ENCODE measurements at regions not wholly inside any gene's neighbourhood (a gene's known extent, or its start where the extent isn't known, plus 50 kb on each side); places are given as distances from the start of the nearest gene placed in this dataset.

DNA sequence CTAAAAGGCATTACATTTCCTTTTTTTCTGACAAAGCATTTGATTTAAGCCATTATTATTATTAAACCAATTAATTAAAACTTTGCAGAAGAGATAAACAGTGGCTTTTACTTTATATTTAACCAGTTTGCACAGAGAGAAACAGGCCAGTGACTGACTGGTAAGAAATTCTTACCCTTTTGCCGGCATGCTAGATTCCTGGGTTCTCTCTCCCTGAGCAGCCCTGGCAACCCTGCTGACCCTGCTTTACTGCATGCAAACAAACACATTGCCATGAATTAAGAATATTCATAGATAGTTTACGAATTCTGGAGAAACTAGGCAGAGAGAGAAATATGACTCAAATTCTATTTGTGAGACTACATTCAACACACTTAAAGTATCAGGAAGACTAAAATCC lies 1381.4 kb upstream of the IGFBP7 start:
- H3K9me3 ChIP-seq (ENCODE audit: control insufficient read depth in 1 of 2, low read length in 2 of 2), result no peaks in the 10 kb centered on the region
- no peaks in the 10 kb centered on the region for H3K36me3 ChIP-seq (ENCODE audit: control insufficient read depth in 1 of 2, insufficient read depth in 2 of 2, low read length in 2 of 2)
- H3K27ac ChIP-seq (ENCODE audit: low read length), result no peak overlapping the region
- no peaks in the 10 kb centered on the region for H3K27me3 ChIP-seq (ENCODE audit: low read depth, low read length)
- H3K4me3 ChIP-seq (ENCODE audit: low read depth in 1 of 2, low read length in 2 of 2), result no peak overlapping the region
- no peaks in the 10 kb centered on the region for H3K4me1 ChIP-seq (ENCODE audit: control insufficient read depth in 1 of 2, insufficient read depth in 2 of 2, low read length in 2 of 2)

DNA sequence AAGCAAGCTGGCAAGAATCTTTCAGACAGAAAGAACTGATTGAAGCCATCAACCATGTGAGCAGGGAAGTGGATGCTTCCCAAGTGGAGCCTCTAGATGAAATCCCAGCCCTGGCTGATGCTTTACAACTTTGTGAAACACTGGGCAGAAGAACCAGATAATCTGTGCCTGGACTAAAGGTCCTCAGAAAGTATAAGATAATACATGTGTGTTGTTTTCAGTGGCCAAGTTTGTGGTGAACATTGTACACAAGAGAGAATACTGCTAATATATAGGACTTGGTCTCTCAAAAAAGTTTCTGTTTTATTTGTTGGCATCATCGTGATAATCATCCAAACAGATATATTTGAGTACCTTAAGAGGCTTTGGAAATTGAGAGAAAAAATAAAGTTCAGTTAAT lies 1367.8 kb upstream of the IGFBP7 start:
- no peaks in the 10 kb centered on the region for H3K9me3 ChIP-seq (ENCODE audit: control insufficient read depth in 1 of 2, low read length in 2 of 2)
- no peak overlapping the region for H3K27ac ChIP-seq (ENCODE audit: low read length)
- H3K36me3 ChIP-seq (ENCODE audit: control insufficient read depth in 1 of 2, insufficient read depth in 2 of 2, low read length in 2 of 2), result no peaks in the 10 kb centered on the region
- no peak overlapping the region for H3K4me3 ChIP-seq (ENCODE audit: low read depth in 1 of 2, low read length in 2 of 2)
- no peaks in the 10 kb centered on the region for H3K4me1 ChIP-seq (ENCODE audit: control insufficient read depth in 1 of 2, insufficient read depth in 2 of 2, low read length in 2 of 2)
- no peaks in the 10 kb centered on the region for H3K27me3 ChIP-seq (ENCODE audit: low read depth, low read length)

- Histone ChIP-seq H3K27ac (ENCODE audit: low read length) (no peak overlapping the region), H3K36me3 (ENCODE audit: control insufficient read depth in 1 of 2, insufficient read depth in 2 of 2, low read length in 2 of 2) (no peaks in the 10 kb centered on the region), H3K27me3 (ENCODE audit: low read depth, low read length) (no peaks in the 10 kb centered on the region), H3K4me1 (ENCODE audit: control insufficient read depth in 1 of 2, insufficient read depth in 2 of 2, low read length in 2 of 2) (no peaks in the 10 kb centered on the region), H3K9me3 (ENCODE audit: control insufficient read depth in 1 of 2, low read length in 2 of 2) (no peaks in the 10 kb centered on the region), H3K4me3 (ENCODE audit: low read depth in 1 of 2, low read length in 2 of 2) (no peak overlapping the region)
Observed at GRCh38 chr4:58477513-58477912, 1367.3 kb upstream of the IGFBP7 start.

DNA sequence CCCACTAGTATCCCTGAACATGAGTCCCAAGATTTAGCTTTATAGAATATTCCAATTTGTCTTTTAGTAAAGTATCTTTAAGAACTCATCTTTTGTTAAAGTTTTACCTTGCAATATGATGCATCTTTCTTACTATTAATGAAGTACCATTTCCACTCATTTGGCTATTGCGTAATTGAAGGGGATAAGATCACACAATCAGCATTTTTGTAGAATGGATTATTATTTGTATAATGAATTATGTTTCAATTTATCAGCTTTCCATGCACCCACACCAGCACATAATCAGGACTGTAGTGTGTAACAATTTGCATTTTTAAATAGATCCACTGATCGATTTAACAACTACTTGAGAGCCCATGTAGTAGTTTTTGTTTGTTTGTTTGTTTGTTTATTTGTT lies 1364.9 kb upstream of the IGFBP7 start:
- no peaks in the 10 kb centered on the region for H3K36me3 ChIP-seq (ENCODE audit: control insufficient read depth in 1 of 2, insufficient read depth in 2 of 2, low read length in 2 of 2)
- H3K27me3 ChIP-seq (ENCODE audit: low read depth, low read length), result no peaks in the 10 kb centered on the region
- no peak overlapping the region for H3K4me3 ChIP-seq (ENCODE audit: low read depth in 1 of 2, low read length in 2 of 2)
- H3K27ac ChIP-seq (ENCODE audit: low read length), result no peak overlapping the region
- no peaks in the 10 kb centered on the region for H3K9me3 ChIP-seq (ENCODE audit: control insufficient read depth in 1 of 2, low read length in 2 of 2)
- H3K4me1 ChIP-seq (ENCODE audit: control insufficient read depth in 1 of 2, insufficient read depth in 2 of 2, low read length in 2 of 2), result no peaks in the 10 kb centered on the region

- Histone ChIP-seq H3K27me3 (ENCODE audit: low read depth, low read length) (no peaks in the 10 kb centered on the region), H3K27ac (ENCODE audit: low read length) (no peak overlapping the region), H3K4me3 (ENCODE audit: low read depth in 1 of 2, low read length in 2 of 2) (no peak overlapping the region), H3K36me3 (ENCODE audit: control insufficient read depth in 1 of 2, insufficient read depth in 2 of 2, low read length in 2 of 2) (no peaks in the 10 kb centered on the region), H3K9me3 (ENCODE audit: control insufficient read depth in 1 of 2, low read length in 2 of 2) (peaks cover 0 to 5% of the 10 kb centered on the region in 2 donors), H3K4me1 (ENCODE audit: control insufficient read depth in 1 of 2, insufficient read depth in 2 of 2, low read length in 2 of 2) (no peaks in the 10 kb centered on the region)
Observed at GRCh38 chr4:58465031-58465430, 1354.8 kb upstream of the IGFBP7 start.

DNA sequence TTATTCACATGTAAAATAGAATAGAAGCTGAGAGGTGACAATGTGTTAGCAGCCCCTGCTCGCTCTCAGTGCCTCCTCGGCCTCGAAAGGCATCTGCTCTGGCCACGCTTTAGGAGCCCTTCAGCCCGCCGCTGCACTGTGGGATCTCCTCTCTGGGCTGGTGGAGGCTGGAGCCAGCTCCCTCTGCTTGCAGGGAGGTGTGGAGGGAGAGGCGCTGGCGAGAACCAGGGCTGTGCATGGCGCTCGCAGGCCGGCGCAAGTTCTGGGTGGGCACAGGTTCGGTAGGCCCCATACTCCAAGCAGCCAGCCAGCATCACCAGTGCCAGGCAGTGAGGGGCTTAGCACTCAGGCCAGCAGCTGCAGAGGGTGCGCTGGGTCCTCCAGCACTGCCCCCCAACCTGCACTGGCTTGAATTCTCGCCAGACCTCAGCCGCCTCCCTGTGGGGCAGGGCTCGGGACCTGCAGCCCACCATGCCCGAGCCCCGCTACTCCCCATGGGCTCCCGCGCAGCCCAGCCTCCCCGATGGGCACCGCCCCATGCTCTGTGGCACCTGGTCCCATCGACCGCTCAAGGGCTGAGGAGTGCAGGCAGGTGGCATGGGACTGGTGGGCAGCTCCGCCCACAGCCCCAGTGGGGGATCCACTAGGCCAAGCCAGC lies 1346.7 kb upstream of the IGFBP7 start:
- Histone ChIP-seq H3K36me3 (ENCODE audit: control insufficient read depth in 1 of 2, insufficient read depth in 2 of 2, low read length in 2 of 2) (no peaks in the 10 kb centered on the region), H3K4me3 (ENCODE audit: low read depth in 1 of 2, low read length in 2 of 2) (no peak overlapping the region), H3K4me1 (ENCODE audit: control insufficient read depth in 1 of 2, insufficient read depth in 2 of 2, low read length in 2 of 2) (no peaks in the 10 kb centered on the region), H3K27me3 (ENCODE audit: low read depth, low read length) (no peaks in the 10 kb centered on the region), H3K9me3 (ENCODE audit: control insufficient read depth in 1 of 2, low read length in 2 of 2) (peaks cover 0 to 2% of the 10 kb centered on the region in 2 donors), H3K27ac (ENCODE audit: low read length) (no peak overlapping the region)

- Histone ChIP-seq H3K36me3 (ENCODE audit: control insufficient read depth in 1 of 2, insufficient read depth in 2 of 2, low read length in 2 of 2) (no peaks in the 10 kb centered on the region), H3K27ac (ENCODE audit: low read length) (no peak overlapping the region), H3K4me1 (ENCODE audit: control insufficient read depth in 1 of 2, insufficient read depth in 2 of 2, low read length in 2 of 2) (no peaks in the 10 kb centered on the region), H3K27me3 (ENCODE audit: low read depth, low read length) (no peaks in the 10 kb centered on the region), H3K4me3 (ENCODE audit: low read depth in 1 of 2, low read length in 2 of 2) (no peak overlapping the region), H3K9me3 (ENCODE audit: control insufficient read depth in 1 of 2, low read length in 2 of 2) (peaks cover 0 to 2% of the 10 kb centered on the region in 2 donors)
Observed at GRCh38 chr4:58453956-58454355, 1343.8 kb upstream of the IGFBP7 start.

DNA sequence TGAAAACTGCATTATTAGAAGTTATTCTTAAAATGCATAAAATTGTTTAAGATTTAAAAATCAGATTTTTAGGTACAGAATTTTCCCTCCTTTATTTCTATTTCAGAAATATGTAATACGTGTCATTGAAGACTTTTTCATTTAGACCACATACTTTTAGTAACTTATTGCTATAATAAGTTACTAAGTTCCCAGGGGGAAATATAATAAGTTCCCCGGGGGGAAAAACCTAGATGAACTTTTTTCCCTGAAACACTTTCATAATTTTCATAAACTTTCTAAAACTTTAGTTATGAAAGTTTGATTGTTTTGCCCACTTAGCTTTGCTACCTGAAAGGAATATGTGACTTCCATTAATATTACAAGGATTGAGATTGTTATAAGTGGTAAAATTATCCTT lies 1341.5 kb upstream of the IGFBP7 start:
- H3K36me3 ChIP-seq (ENCODE audit: control insufficient read depth in 1 of 2, insufficient read depth in 2 of 2, low read length in 2 of 2), result no peaks in the 10 kb centered on the region
- H3K4me3 ChIP-seq (ENCODE audit: low read depth in 1 of 2, low read length in 2 of 2), result no peak overlapping the region
- H3K9me3 ChIP-seq (ENCODE audit: control insufficient read depth in 1 of 2, low read length in 2 of 2), result no peaks in the 10 kb centered on the region
- no peaks in the 10 kb centered on the region for H3K4me1 ChIP-seq (ENCODE audit: control insufficient read depth in 1 of 2, insufficient read depth in 2 of 2, low read length in 2 of 2)
- H3K27ac ChIP-seq (ENCODE audit: low read length), result no peak overlapping the region
- no peaks in the 10 kb centered on the region for H3K27me3 ChIP-seq (ENCODE audit: low read depth, low read length)

GRCh38 chr4:58435871-58436270 lies 1325.7 kb upstream of the IGFBP7 start:
- Histone ChIP-seq H3K4me1 (ENCODE audit: control insufficient read depth in 1 of 2, insufficient read depth in 2 of 2, low read length in 2 of 2) (no peaks in the 10 kb centered on the region), H3K9me3 (ENCODE audit: control insufficient read depth in 1 of 2, low read length in 2 of 2) (peaks cover 0 to 3% of the 10 kb centered on the region in 2 donors), H3K4me3 (ENCODE audit: low read depth in 1 of 2, low read length in 2 of 2) (no peak overlapping the region), H3K27me3 (ENCODE audit: low read depth, low read length) (no peaks in the 10 kb centered on the region), H3K36me3 (ENCODE audit: control insufficient read depth in 1 of 2, insufficient read depth in 2 of 2, low read length in 2 of 2) (no peaks in the 10 kb centered on the region), H3K27ac (ENCODE audit: low read length) (no peak overlapping the region)

DNA sequence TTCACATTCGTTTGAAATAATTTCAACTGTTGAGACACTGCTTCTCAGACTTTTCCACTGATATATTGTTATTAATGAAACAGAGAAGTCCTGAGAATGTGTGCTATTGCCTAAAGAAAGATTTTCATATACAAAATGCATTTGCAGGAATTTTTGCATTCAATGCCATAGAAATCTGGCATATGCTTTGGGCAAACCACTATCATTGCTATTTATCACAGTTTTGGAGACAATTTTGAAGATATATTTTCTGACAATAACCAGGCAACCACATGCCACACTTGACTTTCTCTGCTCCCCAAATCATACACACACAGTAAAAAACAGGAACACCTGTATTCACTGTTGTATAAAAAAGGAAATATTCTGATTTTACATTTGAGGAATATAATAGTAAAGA lies 1303.7 kb upstream of the IGFBP7 start:
- no peak overlapping the region for H3K4me3 ChIP-seq (ENCODE audit: low read depth in 1 of 2, low read length in 2 of 2)
- no peak overlapping the region for H3K27ac ChIP-seq (ENCODE audit: low read length)
- no peaks in the 10 kb centered on the region for H3K9me3 ChIP-seq (ENCODE audit: control insufficient read depth in 1 of 2, low read length in 2 of 2)
- no peaks in the 10 kb centered on the region for H3K4me1 ChIP-seq (ENCODE audit: control insufficient read depth in 1 of 2, insufficient read depth in 2 of 2, low read length in 2 of 2)
- H3K27me3 ChIP-seq (ENCODE audit: low read depth, low read length), result no peaks in the 10 kb centered on the region
- H3K36me3 ChIP-seq (ENCODE audit: control insufficient read depth in 1 of 2, insufficient read depth in 2 of 2, low read length in 2 of 2), result no peaks in the 10 kb centered on the region

DNA sequence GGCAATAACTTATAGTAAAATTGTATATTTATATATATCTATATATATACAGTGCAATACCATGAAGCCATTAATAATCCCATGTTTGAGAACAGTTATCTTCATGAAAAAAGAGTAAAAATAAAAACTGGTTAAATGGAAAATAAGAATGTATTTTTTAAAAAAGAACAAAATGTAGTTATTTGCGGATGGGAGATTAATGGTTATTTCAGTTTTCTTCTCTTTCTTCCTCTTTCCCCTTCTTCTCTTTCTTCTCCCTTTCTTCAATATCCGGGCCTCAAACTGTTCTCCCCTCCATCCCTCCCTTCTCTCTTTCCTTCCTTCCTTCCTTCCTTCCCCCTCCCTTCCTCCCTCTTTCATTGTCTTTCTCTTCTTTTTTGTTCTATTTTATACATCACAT lies 1301.7 kb upstream of the IGFBP7 start:
- Histone ChIP-seq H3K9me3 (ENCODE audit: control insufficient read depth in 1 of 2, low read length in 2 of 2) (no peaks in the 10 kb centered on the region), H3K27me3 (ENCODE audit: low read depth, low read length) (no peaks in the 10 kb centered on the region), H3K4me1 (ENCODE audit: control insufficient read depth in 1 of 2, insufficient read depth in 2 of 2, low read length in 2 of 2) (no peaks in the 10 kb centered on the region), H3K36me3 (ENCODE audit: control insufficient read depth in 1 of 2, insufficient read depth in 2 of 2, low read length in 2 of 2) (no peaks in the 10 kb centered on the region), H3K27ac (ENCODE audit: low read length) (no peak overlapping the region), H3K4me3 (ENCODE audit: low read depth in 1 of 2, low read length in 2 of 2) (no peak overlapping the region)

GRCh38 chr4:58406762-58407161 lies 1296.6 kb upstream of the IGFBP7 start:
- H3K4me1 ChIP-seq (ENCODE audit: control insufficient read depth in 1 of 2, insufficient read depth in 2 of 2, low read length in 2 of 2), result no peaks in the 10 kb centered on the region
- no peak overlapping the region for H3K4me3 ChIP-seq (ENCODE audit: low read depth in 1 of 2, low read length in 2 of 2)
- no peaks in the 10 kb centered on the region for H3K9me3 ChIP-seq (ENCODE audit: control insufficient read depth in 1 of 2, low read length in 2 of 2)
- no peaks in the 10 kb centered on the region for H3K27me3 ChIP-seq (ENCODE audit: low read depth, low read length)
- no peaks in the 10 kb centered on the region for H3K36me3 ChIP-seq (ENCODE audit: control insufficient read depth in 1 of 2, insufficient read depth in 2 of 2, low read length in 2 of 2)
- no peak overlapping the region for H3K27ac ChIP-seq (ENCODE audit: low read length)
